Left renal cortex interstitium (tissue), 4 donors: ENCODE measurements at regions not wholly inside any gene's neighbourhood (a gene's known extent, or its start where the extent isn't known, plus 50 kb on each side); places are given as distances from the start of the nearest gene placed in this dataset.

ENCODE experiments used
- DNase-seq, 4 donors: peaks; one replicate each; pipeline ENCODE4 v3.0.0-alpha.2; 2013; ENCODE audit warnings: low read depth in 4 of 4, low spot score in 2 of 4, missing footprints in 1 of 4

DNA sequence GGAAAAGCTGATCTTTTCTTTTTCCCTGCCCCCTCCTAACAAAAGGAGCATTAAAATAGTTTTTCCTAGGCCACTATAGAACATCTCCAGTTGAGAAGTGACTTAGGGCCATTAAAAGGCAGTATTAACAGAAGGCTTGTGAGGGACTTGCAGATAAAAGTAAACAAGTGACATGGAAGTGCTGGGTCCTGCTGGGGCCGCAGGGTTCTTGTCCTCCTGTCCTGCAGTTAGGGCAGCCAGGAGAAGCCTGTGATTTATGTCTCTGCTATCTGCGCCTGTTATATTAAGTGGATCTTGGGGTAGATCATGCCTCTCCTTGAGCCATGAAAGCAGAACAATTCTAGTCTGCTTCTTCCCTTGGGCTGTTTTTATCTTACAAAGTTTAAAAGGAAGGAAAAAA, 271.4 kb upstream of the C11orf87 start:
- DNase-seq: no peak

DNA sequence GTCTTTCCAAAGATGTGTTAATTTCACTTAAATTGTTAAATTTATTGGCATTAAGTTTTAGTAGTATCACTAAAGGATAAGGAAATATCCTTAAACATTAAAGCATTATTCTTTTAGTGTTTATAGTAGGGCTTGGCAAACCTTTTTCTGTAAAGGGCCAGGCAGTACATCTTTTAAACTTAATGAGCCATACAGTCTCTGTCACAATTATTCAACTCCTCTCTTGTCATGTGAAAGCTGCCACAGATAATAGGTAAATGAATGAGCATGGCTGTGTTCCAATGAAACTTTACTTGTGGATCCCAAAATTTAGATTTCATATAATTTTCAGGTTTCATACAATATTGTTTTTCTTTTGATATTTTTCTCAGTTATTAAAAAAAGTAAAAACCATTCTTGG, 268.2 kb upstream of the C11orf87 start:
- peak in 2 of 4 donors; percentile 24 to 28 for DNase-seq

- no peak for DNase-seq
These were observed 266.7 kb upstream of the C11orf87 start for GRCh38 chr11:109155291-109155690.

DNA sequence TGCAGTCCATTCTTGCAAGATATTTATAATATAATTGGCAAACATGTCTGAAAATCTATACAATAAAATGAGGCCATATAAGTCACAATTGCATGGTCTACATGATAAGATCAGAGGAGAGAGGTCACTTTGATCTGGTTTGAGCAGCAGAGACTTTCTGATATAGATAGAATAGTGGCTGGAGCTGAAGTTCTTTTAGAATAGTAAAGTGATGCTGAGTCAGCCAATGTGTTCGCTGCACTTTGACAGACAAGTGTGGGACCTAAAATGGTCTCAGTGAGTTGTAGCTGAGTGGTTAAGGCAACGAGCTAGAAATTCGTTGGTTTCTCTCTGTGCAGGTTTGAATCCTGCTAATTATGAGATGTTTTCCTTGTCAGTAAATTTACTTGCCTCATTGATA, 257.0 kb upstream of the C11orf87 start:
- DNase-seq: no peak

GRCh38 chr11:109166441-109166840, 255.5 kb upstream of the C11orf87 start:
- DNase-seq: no peak

GRCh38 chr11:109173504-109173903, 248.5 kb upstream of the C11orf87 start:
- no peak for DNase-seq

DNA sequence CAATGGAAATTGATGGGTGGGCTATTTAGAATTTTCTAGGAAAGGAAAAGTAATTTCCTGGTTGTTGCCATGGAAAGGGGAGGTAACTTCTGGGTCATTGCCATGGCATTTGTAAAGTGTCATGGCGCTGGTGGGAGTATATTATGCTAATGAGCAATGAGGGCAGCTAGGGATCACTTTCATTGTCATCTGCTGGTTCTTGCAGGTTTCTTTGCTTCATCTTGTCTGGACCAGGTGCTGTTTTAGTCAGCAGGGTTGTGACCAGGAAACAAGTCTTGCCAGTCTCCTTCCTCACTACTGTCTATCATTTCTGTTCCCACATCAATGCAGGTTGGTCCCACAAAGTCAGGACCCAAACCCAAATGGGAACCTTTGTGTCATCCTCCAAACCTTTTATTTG, 237.6 kb upstream of the C11orf87 start:
- no peak for DNase-seq

GRCh38 chr11:109192864-109193263, 229.1 kb upstream of the C11orf87 start:
- no peak for DNase-seq

DNA sequence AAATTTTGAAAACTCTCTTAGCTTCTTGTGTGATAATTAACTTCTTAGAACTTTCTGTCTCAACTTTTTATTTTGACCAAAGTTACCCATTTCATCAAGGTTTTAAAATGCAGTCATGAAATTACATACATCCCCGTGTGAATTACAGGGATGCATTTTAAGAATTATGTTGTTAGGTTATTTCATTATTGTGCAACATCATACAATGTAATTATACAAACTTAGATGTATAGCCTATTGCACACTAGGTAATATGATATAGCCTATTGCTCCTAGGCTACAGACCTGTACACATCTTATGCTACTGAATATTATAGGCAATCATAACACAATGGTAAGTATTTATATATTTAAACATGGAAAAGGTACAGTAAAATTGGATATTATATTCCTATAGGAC, 228.1 kb upstream of the C11orf87 start:
- no peak for DNase-seq

DNA sequence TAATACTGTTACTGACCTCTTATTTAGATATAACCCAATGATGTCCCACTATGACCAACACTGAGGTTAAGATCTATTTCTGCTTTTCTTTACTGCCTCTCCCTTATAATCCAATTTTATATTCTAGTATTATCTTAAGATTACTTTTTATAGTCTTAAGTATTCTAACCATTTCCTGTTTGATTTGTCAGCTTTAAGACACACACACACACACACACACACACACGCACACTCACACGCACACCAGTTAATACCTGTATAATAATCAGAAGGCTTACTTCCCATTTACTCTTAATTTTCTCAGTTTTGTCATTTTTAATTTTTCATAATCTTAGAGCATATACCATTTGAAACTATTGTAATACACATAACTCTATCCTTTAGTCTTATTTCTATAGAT, 226.0 kb upstream of the C11orf87 start:
- no peak for DNase-seq

DNA sequence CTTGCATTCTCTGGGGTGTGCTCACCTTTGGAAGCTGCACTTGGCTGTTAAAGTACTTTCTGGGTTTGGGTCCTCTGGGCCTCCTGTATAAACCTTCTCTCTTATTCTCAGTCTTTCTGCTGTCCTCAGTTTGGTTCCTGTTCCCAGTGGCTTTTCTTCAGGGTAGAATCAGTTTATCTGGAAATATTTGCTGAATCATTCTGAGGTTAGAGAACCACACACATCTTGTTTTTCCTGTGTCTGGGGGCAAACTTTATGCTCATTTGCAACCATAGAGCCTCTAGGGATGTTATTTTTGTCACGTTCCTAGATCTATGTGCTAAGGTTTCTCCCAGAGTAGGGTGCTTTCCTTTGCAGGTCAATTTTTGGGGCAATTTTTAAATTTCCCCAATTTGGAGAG, 224.3 kb upstream of the C11orf87 start:
- no peak for DNase-seq

GRCh38 chr11:109203176-109203575, 218.8 kb upstream of the C11orf87 start:
- DNase-seq: no peak

DNA sequence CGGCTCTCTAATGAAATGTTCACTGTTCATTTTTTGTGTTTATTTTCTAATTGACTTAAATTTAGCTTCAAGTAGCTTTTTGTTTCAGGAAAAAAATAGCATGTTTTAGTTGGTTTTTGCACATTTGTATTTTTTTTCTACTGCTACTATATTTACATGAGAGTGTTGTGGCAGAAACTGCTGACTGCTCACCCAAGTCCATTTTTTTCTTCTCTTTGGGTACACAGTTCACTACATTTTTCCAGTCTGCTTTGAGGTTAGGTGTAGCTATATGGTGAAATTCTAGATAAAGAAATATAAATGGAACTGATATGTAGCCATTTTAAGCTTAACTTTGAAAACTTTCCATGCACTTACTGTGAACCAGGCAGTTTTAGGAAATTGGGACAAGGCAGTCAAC, 216.7 kb upstream of the C11orf87 start:
- no peak for DNase-seq

DNA sequence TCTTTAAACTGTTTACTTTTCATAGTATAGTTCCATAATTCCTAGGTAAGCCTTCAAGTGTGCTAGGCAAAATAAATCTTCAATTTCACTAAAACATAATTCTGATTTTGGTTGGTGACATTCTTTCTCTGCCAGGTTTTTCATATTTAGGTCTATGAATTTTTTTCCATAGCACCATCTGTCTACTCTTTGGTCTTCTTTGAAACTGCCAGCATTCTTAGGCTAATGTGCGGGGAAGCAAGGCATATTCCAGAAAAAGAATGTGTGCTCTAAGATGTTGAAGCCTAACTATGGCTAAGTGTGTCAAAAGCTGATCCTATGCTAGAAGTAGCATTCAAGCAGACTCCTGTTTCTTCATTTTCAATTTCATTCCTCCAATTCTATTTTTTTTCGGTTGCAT, 213.9 kb upstream of the C11orf87 start:
- no peak for DNase-seq

DNA sequence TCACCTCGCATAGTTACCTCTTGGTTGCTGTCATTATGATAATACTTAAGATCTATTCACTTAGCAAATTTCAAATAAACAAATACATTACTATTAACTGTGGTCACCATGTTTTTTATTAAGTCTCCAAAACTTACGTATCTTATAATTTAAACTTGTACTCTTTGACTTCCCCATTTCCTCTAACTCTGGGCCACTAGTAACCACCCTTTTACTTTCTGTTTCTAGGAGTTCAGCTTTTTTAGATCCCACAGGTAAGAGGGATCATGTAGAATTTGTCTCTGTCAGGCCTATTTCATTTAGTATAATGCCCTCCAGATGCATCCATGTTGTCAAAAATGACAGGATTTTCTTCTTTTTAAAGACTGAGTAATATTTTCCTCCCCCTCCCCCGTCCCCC, 212.4 kb upstream of the C11orf87 start:
- DNase-seq: no peak

DNA sequence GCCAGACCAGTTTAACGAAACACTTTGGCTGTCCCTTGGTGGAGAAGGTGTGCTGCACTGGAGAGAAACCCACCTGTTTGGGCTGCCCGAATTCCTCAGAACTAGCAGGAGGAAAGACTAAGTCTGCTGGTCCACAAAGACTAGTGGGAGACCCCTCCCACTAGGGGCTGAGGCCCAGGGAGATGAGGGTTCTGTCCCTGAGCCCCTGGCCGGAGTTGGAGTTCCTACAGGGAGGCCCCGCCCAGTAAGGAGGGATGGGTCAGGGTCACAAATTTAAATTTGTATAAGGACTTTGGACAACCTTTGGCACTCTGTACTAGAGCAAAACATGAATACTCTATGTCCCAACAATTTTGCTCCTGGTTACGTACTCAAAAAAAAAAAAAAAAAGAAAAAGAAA, 200.8 kb upstream of the C11orf87 start:
- DNase-seq: no peak

DNA sequence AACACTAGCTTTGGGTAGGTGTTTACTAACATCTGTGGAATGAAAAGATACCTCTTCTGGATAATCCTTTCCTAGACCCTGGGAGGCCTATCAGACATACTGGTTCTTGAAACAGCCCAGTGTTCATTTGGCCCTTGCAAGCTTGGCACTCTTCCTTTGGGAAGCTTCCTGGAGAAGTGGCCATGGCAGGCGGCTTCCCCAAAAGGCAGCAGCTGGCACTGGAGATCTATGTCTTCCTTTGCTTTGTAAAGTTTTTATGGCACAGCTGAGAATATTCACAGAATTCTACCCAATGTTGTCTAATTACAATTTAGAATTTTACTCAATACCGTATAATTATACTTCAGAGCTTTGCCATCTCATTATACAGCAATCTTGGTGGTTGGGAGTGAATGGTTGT, 199.2 kb upstream of the C11orf87 start:
- no peak for DNase-seq

DNA sequence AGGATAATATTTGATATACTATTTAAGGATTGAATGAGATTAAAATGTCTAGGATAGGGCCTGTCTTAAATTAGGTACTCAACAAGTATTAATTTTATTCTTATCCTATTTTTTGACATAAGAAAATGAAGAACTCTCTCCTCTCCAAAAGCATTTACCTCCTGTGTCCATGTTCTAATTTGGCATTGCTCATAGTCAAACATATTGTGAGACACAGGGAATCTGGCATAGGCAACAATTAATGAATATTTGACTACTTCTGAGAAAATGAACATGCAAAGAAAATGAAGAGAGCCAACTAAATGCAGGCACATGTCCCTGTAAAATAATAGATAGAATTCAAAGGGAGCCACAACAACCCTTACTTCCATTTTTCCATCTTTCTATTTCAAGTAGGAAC, 198.5 kb upstream of the C11orf87 start:
- no peak for DNase-seq

GRCh38 chr11:109229682-109230081, 192.3 kb upstream of the C11orf87 start:
- DNase-seq: no peak

- no peak for DNase-seq
These were observed 185.8 kb upstream of the C11orf87 start for GRCh38 chr11:109236188-109236587.

- no peak for DNase-seq
These were observed 185.3 kb upstream of the C11orf87 start for GRCh38 chr11:109236696-109237095.

GRCh38 chr11:109237636-109238035, 184.4 kb upstream of the C11orf87 start:
- DNase-seq: no peak

GRCh38 chr11:109241988-109242536, 179.9 kb upstream of the C11orf87 start:
- DNase-seq: no peak
